ENCODE measurements at regions not wholly inside any gene's neighbourhood (a gene's known extent, or its start where the extent isn't known, plus 50 kb on each side); places are given as distances from the start of the nearest gene placed in this dataset.
A peak's percentile ranks its signal among the peaks of the same experiment; 100 is the strongest.

GRCh38 chr9:109830545-109830944, 50.5 kb downstream of the PALM2AKAP2 start:
- DNase-seq: no peak

GRCh38 chr9:109831998-109832658, 52.1 kb downstream of the PALM2AKAP2 start:
- no peak for DNase-seq

GRCh38 chr9:109834855-109835254, 54.9 kb downstream of the PALM2AKAP2 start:
- DNase-seq: no peak

- DNase-seq: no peak
Measured at GRCh38 chr9:109843641-109844040, 63.6 kb downstream of the PALM2AKAP2 start.

GRCh38 chr9:109845226-109845625, 65.2 kb downstream of the PALM2AKAP2 start:
- DNase-seq: no peak

GRCh38 chr9:109846776-109847175, 66.8 kb downstream of the PALM2AKAP2 start:
- DNase-seq: no peak

GRCh38 chr9:109852556-109852955, 72.6 kb downstream of the PALM2AKAP2 start:
- DNase-seq: no peak

GRCh38 chr9:109855540-109855939, 75.5 kb downstream of the PALM2AKAP2 start:
- DNase-seq: no peak

- DNase-seq: no peak
Measured at GRCh38 chr9:109856785-109857184, 76.8 kb downstream of the PALM2AKAP2 start.

- DNase-seq: no peak
Measured at GRCh38 chr9:109857336-109857735, 77.3 kb downstream of the PALM2AKAP2 start.

- no peak for DNase-seq
Measured at GRCh38 chr9:109859447-109859846, 79.4 kb downstream of the PALM2AKAP2 start.

- DNase-seq: no peak
Measured at GRCh38 chr9:109860521-109860920, 80.5 kb downstream of the PALM2AKAP2 start.

GRCh38 chr9:109861499-109861898, 81.5 kb downstream of the PALM2AKAP2 start:
- DNase-seq: no peak

GRCh38 chr9:109861918-109862317, 81.9 kb downstream of the PALM2AKAP2 start:
- DNase-seq: no peak

GRCh38 chr9:109862452-109862851, 82.5 kb downstream of the PALM2AKAP2 start:
- no peak for DNase-seq

GRCh38 chr9:109863961-109864360, 84.0 kb downstream of the PALM2AKAP2 start:
- DNase-seq: no peak

GRCh38 chr9:109865521-109865920, 85.5 kb downstream of the PALM2AKAP2 start:
- DNase-seq: no peak

GRCh38 chr9:109868207-109868606, 88.2 kb downstream of the PALM2AKAP2 start:
- DNase-seq: no peak

- DNase-seq: no peak
Measured at GRCh38 chr9:109868722-109869121, 88.7 kb downstream of the PALM2AKAP2 start.

GRCh38 chr9:109870365-109870764, 90.4 kb downstream of the PALM2AKAP2 start:
- no peak for DNase-seq

- DNase-seq: no peak
Measured at GRCh38 chr9:109872901-109873300, 92.9 kb downstream of the PALM2AKAP2 start.

- no peak for DNase-seq
Measured at GRCh38 chr9:109875495-109876129, 95.6 kb downstream of the PALM2AKAP2 start.

- peak; percentile 65 for DNase-seq
Measured at GRCh38 chr9:109880276-109881169, 100.5 kb downstream of the PALM2AKAP2 start.

GRCh38 chr9:109883623-109884022, 103.6 kb downstream of the PALM2AKAP2 start:
- no peak for DNase-seq

Measured in hematopoietic multipotent progenitor cell treated with erythropoietin and hydrocortisone succinate and interleukin-3 and kit ligand, for 6 days (in vitro differentiated cells).